Uterus (tissue), 3 donors: ENCODE measurements at regions not wholly inside any gene's neighbourhood (a gene's known extent, or its start where the extent isn't known, plus 50 kb on each side); places are given as distances from the start of the nearest gene placed in this dataset.

Experiments used
- DNase-seq, 2 donors: peaks; one replicate each; pipeline ENCODE4 v3.0.0-alpha.2; 2019 to 2020
- H3K27ac ChIP-seq, 2 donors: fragments of 200-600 bp; sonication (generic); 1 replicate in 1 of 2; 2 replicates in 1 of 2; pipeline ENCODE4 v1.5.1; 2016 to 2018
- H3K27me3 ChIP-seq, 2 donors: fragments of 200-600 bp; sonication (generic); one replicate each; pipeline ENCODE4 v1.5.1; 2018 to 2019; ENCODE audit warnings: control low read depth in 1 of 2
- H3K36me3 ChIP-seq, 2 donors: fragments of 200-600 bp; sonication (generic); one replicate each; pipeline ENCODE4 v1.5.1; 2019; ENCODE audit warnings: control low read depth in 1 of 2
- H3K4me1 ChIP-seq, 2 donors: fragments of 200-600 bp; sonication (generic); one replicate each; pipeline ENCODE4 v1.5.1; 2018 to 2019; ENCODE audit warnings: control low read depth in 1 of 2
- H3K4me3 ChIP-seq, 2 donors: fragments of 200-600 bp; sonication (generic); 1 replicate in 1 of 2; 2 replicates in 1 of 2; pipeline ENCODE4 v1.5.1; 2018 to 2019; ENCODE audit warnings: mild to moderate bottlenecking in 1 of 2
- H3K9me3 ChIP-seq, 2 donors: fragments of 200-600 bp; sonication (generic); one replicate each; pipeline ENCODE4 v1.5.1; 2019; ENCODE audit warnings: control low read depth in 1 of 2
- POLR2A ChIP-seq, 2 donors: fragments of 450-650 bp; IDR thresholded peaks; one replicate each; pipeline ENCODE4 v1.6.1; 2016; ENCODE audit warnings: antibody characterized with exemption in 2 of 2, mild to moderate bottlenecking in 1 of 2, moderate library complexity in 1 of 2
- intact Hi-C: fragments of 100-400 bp; cut with DNase I; formaldehyde crosslinking; loops from one replicate; pipeline ENCODE4 v1.15.1; 2023; ENCODE audit warnings: low total_unique reads
- TF ChIP-seq, protein P1 (sequence below), 4 experiments: fragments of 200-600 bp in 2 of 4; fragments of 450-650 bp in 2 of 4; sonication (generic) in 2 of 4; IDR thresholded peaks; one replicate each; pipeline ENCODE4 v1.5.1; 2016 to 2019; ENCODE audit warnings: antibody characterized with exemption in 4 of 4, mild to moderate bottlenecking in 2 of 4, moderate library complexity in 1 of 4
- donor health status: DM: yes; HTN: yes; CAD: no.

DNA sequence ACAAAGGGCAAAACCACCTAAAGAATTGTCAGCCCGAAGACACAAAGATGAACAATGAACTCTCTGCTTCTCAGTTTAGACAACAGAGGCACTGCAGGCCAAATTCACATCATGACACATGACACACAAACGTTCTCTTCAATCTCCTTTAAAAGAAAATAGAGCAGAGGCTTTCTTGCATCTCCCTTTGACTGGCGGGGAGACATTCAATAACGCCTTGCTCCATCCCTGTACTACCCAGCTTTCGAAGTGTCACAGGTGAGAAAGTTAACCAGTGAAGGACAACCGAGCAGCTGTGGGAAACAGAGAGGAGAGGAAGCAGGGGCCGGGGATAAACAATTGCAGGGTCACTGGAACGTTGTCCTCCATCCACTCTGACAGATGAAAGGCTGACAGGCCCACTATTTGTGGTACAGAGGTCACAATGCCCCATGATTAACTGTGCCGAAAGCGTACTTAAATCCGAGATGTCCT lies 130.8 kb downstream of the PHLDA1 start:
- no peaks in the 10 kb centered on the region for H3K36me3 ChIP-seq
- H3K4me1 ChIP-seq, result no peaks in the 10 kb centered on the region
- TF ChIP-seq, protein P1, sequence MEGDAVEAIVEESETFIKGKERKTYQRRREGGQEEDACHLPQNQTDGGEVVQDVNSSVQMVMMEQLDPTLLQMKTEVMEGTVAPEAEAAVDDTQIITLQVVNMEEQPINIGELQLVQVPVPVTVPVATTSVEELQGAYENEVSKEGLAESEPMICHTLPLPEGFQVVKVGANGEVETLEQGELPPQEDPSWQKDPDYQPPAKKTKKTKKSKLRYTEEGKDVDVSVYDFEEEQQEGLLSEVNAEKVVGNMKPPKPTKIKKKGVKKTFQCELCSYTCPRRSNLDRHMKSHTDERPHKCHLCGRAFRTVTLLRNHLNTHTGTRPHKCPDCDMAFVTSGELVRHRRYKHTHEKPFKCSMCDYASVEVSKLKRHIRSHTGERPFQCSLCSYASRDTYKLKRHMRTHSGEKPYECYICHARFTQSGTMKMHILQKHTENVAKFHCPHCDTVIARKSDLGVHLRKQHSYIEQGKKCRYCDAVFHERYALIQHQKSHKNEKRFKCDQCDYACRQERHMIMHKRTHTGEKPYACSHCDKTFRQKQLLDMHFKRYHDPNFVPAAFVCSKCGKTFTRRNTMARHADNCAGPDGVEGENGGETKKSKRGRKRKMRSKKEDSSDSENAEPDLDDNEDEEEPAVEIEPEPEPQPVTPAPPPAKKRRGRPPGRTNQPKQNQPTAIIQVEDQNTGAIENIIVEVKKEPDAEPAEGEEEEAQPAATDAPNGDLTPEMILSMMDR (IDR thresholded peaks at IDR 0.05), result no peak
- TF ChIP-seq POLR2A (IDR thresholded peaks at IDR 0.05), result no peak
- H3K27me3 ChIP-seq, result no peaks in the 10 kb centered on the region
- no peak overlapping the region for H3K4me3 ChIP-seq
- DNase-seq, result no peak
- intact Hi-C loops, result no loop called here
- no peaks in the 10 kb centered on the region for H3K9me3 ChIP-seq
- no peak overlapping the region for H3K27ac ChIP-seq

DNA sequence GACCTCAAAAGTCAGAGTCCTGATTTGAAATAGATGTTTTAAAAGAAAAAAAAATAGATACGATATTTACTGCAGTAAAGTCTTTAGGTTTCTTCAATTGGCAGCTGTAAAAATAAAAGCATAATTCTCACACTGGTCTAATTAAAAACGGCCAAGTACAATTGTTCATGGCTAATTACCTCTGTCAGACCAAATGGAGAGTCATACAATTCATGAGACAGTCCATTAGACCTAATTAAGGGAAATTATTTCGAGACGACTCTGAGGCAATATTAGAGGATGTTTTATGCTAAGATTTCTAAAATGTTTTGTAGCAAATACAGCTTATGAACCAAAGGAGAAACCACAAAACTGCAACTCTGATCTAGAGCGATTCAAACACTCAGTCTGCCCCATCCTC lies 131.3 kb downstream of the PHLDA1 start:
- H3K4me3 ChIP-seq, result no peak overlapping the region
- intact Hi-C loops, result no loop called here
- no peaks in the 10 kb centered on the region for H3K4me1 ChIP-seq
- no peaks in the 10 kb centered on the region for H3K9me3 ChIP-seq
- H3K27me3 ChIP-seq, result no peaks in the 10 kb centered on the region
- H3K27ac ChIP-seq, result no peak overlapping the region
- no peaks in the 10 kb centered on the region for H3K36me3 ChIP-seq
- no peak for TF ChIP-seq POLR2A (IDR thresholded peaks at IDR 0.05)
- TF ChIP-seq, protein P1 (IDR thresholded peaks at IDR 0.05), result no peak
- DNase-seq, result no peak

DNA sequence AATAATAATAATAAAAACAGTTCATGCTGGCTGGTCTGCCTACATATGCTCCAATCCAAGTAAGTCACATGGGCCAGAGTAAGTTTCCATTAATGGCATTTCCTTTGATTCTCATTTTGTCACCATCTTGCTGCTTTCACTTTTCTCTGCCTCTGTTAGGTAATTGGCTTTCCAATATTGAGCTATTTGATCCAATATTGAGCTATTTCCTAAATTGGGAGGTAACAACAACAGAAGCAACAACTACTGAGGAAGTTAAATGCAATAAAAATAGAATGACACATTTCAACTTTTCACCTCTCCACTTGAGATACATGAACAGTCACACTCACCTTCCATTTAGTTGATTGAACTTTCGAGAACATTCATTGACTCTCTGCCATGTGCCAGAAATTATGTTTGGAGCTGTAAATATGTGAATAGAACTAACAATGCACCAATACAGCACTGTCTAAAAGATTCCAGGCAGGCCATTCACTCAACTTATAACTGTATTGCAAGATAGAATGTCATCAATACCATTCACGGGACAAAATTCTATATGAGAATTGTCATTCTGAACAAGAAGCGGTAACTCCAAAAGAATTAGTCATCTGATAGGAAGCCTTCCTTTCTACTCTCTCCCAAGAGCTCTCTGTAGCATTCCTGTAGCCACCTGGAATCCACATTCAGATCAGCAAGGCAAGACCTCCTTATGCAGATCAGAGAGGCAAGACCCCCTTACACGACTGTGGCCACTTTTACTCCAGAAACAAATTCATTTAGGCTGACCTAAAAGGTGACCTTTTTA lies 136.4 kb downstream of the PHLDA1 start:
- H3K9me3 ChIP-seq, result no peaks in the 10 kb centered on the region
- intact Hi-C loops, result no loop called here
- no peaks in the 10 kb centered on the region for H3K27me3 ChIP-seq
- TF ChIP-seq, protein P1 (IDR thresholded peaks at IDR 0.05), result no peak
- TF ChIP-seq POLR2A (IDR thresholded peaks at IDR 0.05), result no peak
- no peak for DNase-seq
- H3K27ac ChIP-seq, result no peak overlapping the region
- no peak overlapping the region for H3K4me3 ChIP-seq
- no peaks in the 10 kb centered on the region for H3K36me3 ChIP-seq
- no peaks in the 10 kb centered on the region for H3K4me1 ChIP-seq

DNA sequence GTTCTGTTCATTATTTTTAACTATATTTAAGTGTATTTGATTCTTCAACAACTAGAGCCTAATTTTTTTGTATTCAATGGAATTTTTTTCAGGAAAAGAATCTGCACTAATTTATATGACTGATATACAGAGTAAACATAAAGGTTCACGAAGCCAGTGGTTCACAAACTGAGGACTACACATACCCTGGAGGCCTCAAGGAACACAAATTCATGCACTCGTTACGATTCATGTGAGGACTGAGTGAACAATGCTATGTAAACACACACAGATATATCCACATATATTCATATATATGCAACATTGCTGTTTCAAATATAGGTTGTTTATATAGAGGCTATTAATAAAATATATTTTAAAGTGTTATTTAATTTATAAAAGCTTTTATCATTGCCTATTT lies 137.8 kb downstream of the PHLDA1 start:
- H3K4me1 ChIP-seq, result no peaks in the 10 kb centered on the region
- intact Hi-C loops, result no loop called here
- TF ChIP-seq, protein P1 (IDR thresholded peaks at IDR 0.05), result no peak
- TF ChIP-seq POLR2A (IDR thresholded peaks at IDR 0.05), result no peak
- H3K27ac ChIP-seq, result no peak overlapping the region
- H3K36me3 ChIP-seq, result no peaks in the 10 kb centered on the region
- no peak for DNase-seq
- no peaks in the 10 kb centered on the region for H3K27me3 ChIP-seq
- H3K4me3 ChIP-seq, result no peak overlapping the region
- H3K9me3 ChIP-seq, result no peaks in the 10 kb centered on the region

DNA sequence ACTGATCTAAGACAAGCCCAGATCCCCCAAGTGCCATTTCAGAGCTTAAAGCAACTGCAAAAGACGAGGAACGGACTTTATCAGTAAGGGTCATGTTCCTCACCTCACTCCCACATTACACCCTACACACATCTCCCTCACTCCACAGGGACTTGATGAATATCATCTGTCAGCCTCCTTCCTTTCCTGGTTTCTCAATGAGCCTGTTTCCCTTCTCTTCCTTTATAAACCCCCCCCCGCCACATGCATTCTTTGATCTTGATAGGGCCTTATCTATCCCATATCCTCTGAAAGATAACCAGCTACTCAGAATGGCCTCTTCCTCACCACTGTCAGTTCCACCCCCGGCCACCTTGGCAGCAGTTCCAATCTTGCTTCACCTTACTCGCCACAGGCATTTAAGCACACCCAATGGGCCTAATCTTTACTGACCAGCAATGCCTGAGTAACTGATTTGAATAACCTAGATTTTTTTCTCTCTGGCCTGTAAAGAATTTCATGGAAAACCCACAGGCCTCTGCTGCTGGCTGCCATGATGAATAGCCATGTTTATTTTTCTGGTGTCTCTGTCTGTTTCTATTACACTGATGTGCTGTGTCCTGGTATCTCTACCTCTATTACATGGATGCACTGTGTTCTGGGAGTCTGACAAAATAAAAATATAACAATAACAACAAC lies 138.7 kb downstream of the PHLDA1 start:
- TF ChIP-seq POLR2A (IDR thresholded peaks at IDR 0.05), result no peak
- TF ChIP-seq, protein P1 (IDR thresholded peaks at IDR 0.05), result no peak
- no peaks in the 10 kb centered on the region for H3K9me3 ChIP-seq
- DNase-seq, result no peak
- H3K27me3 ChIP-seq, result no peaks in the 10 kb centered on the region
- H3K36me3 ChIP-seq, result no peaks in the 10 kb centered on the region
- intact Hi-C loops, result no loop called here
- no peak overlapping the region for H3K4me3 ChIP-seq
- no peaks in the 10 kb centered on the region for H3K4me1 ChIP-seq
- no peak overlapping the region for H3K27ac ChIP-seq
